Activated CD8-positive, alpha-beta T cell treated with anti-CD3 and anti-CD28 coated beads for 36 hours (primary cell): ENCODE measurements at regions not wholly inside any gene's neighbourhood (a gene's known extent, or its start where the extent isn't known, plus 50 kb on each side); places are given as distances from the start of the nearest gene placed in this dataset.
A peak's percentile ranks its signal among the peaks of the same experiment; 100 is the strongest.

Source experiments
- ATAC-seq: fragments of 200-7000 bp; cut with Tn5 transposase; one replicate; pipeline ENCODE4 v1.10.0; 2021; ENCODE audit warnings: mild to moderate bottlenecking, moderate library complexity
- CTCF ChIA-PET: fragments of 350-600 bp; sonication (Branson Sonifier 250); formaldehyde crosslinking; loops from one replicate; lab custom pipeline; 2021; ENCODE audit warnings: antibody characterized with exemption; lab: Charles Lee
- POLR2A ChIA-PET: fragments of 350-600 bp; sonication (Branson Sonifier 250); formaldehyde crosslinking; loops from one replicate; lab custom pipeline; 2021; ENCODE audit warnings: antibody characterized with exemption; lab: Charles Lee
- DNase-seq: peaks from one replicate; pipeline ENCODE4 v3.0.0-alpha.2; 2020
- H3K27ac Mint-ChIP-seq: one replicate; pipeline ENCODE4 v1.8.0; 2021; ENCODE audit warnings: mild to moderate bottlenecking, mixed read lengths
- H3K27me3 Mint-ChIP-seq: one replicate; pipeline ENCODE4 v1.8.0; 2021; ENCODE audit warnings: mixed read lengths
- H3K36me3 Mint-ChIP-seq: one replicate; pipeline ENCODE4 v1.8.0; 2021; ENCODE audit warnings: low read depth, mixed read lengths
- H3K4me1 Mint-ChIP-seq: one replicate; pipeline ENCODE4 v1.8.0; 2021; ENCODE audit warnings: low read depth, mixed read lengths
- H3K4me3 Mint-ChIP-seq: one replicate; pipeline ENCODE4 v1.8.0; 2021; ENCODE audit warnings: mild to moderate bottlenecking, moderate library complexity, mixed read lengths
- H3K9me3 Mint-ChIP-seq: one replicate; pipeline ENCODE4 v1.8.0; 2021; ENCODE audit warnings: mixed read lengths
- CTCF ChIP-seq: fragments of 200-600 bp; IDR thresholded peaks from one replicate; pipeline ENCODE4 v1.8.0; 2022; ENCODE audit warnings: antibody characterized with exemption, mild to moderate bottlenecking
- intact Hi-C: fragments of 100-400 bp; cut with micrococcal nuclease; formaldehyde crosslinking; loops from one replicate; pipeline ENCODE4 v1.10.0; 2022

- intact Hi-C loops: no loop called here
- Mint-ChIP-seq H3K4me3 (no peak overlapping the region), H3K36me3 (no peaks in the 10 kb centered on the region), H3K9me3 (peaks cover 8% of the 10 kb centered on the region), H3K27ac (no peak overlapping the region), H3K4me1 (no peaks in the 10 kb centered on the region), H3K27me3 (peaks cover 13% of the 10 kb centered on the region)
- ChIA-PET CTCF (interaction anchor here (1.7 kb wide), 1 partner anchor 12 kb away, joined by 3 read pairs; no protein-coding TSS in a partner anchor), POLR2A (no interaction called here)
- ATAC-seq (peak; percentile 66), DNase-seq (peak; percentile 26)
- no peak for TF ChIP-seq CTCF
Observed at GRCh38 chr9:99555792-99556191, 265.9 kb upstream of the NR4A3 start.

GRCh38 chr9:99556998-99557397, 264.7 kb upstream of the NR4A3 start:
- intact Hi-C loops: no loop called here
- ChIA-PET POLR2A (no interaction called here), CTCF (no interaction called here)
- Mint-ChIP-seq H3K9me3 (peaks cover 6% of the 10 kb centered on the region), H3K27me3 (peaks cover 11% of the 10 kb centered on the region), H3K4me3 (no peak overlapping the region), H3K36me3 (no peaks in the 10 kb centered on the region), H3K4me1 (no peaks in the 10 kb centered on the region), H3K27ac (no peak overlapping the region)
- no peak for TF ChIP-seq CTCF
- ATAC-seq (no peak), DNase-seq (no peak)

- DNase-seq (no peak), ATAC-seq (no peak)
- ChIA-PET CTCF (no interaction called here), POLR2A (no interaction called here)
- Mint-ChIP-seq H3K27me3 (peaks cover 5% of the 10 kb centered on the region), H3K4me1 (no peaks in the 10 kb centered on the region), H3K36me3 (no peaks in the 10 kb centered on the region), H3K9me3 (peaks cover 6% of the 10 kb centered on the region), H3K4me3 (no peak overlapping the region), H3K27ac (no peak overlapping the region)
- intact Hi-C loops: no loop called here
- TF ChIP-seq CTCF: no peak
Observed at GRCh38 chr9:99557816-99558215, 263.9 kb upstream of the NR4A3 start.

GRCh38 chr9:99559776-99560175, 261.9 kb upstream of the NR4A3 start:
- DNase-seq (no peak), ATAC-seq (no peak)
- peaks cover 9% of the 10 kb centered on the region for H3K27me3 Mint-ChIP-seq
- no peak overlapping the region for H3K27ac Mint-ChIP-seq
- peaks cover 6% of the 10 kb centered on the region for H3K9me3 Mint-ChIP-seq
- intact Hi-C loops: no loop called here
- no peaks in the 10 kb centered on the region for H3K36me3 Mint-ChIP-seq
- ChIA-PET CTCF (interaction anchor here (1.0 kb wide), 1 partner anchor 16 kb away, joined by 3 read pairs; no protein-coding TSS in a partner anchor), POLR2A (no interaction called here)
- no peaks in the 10 kb centered on the region for H3K4me1 Mint-ChIP-seq
- H3K4me3 Mint-ChIP-seq: no peak overlapping the region
- TF ChIP-seq CTCF: no peak

- CTCF ChIA-PET: no interaction called here
- H3K27me3 Mint-ChIP-seq: peaks cover 9% of the 10 kb centered on the region
Observed at GRCh38 chr9:99560561-99560960, 261.1 kb upstream of the NR4A3 start.

More at GRCh38 chr9:99560561-99560960, 261.1 kb upstream of the NR4A3 start:
- TF ChIP-seq CTCF: no peak
- POLR2A ChIA-PET: no interaction called here
- no peak for ATAC-seq
- no peak for DNase-seq
- Mint-ChIP-seq H3K36me3 (no peaks in the 10 kb centered on the region), H3K4me3 (no peak overlapping the region), H3K4me1 (no peaks in the 10 kb centered on the region), H3K27ac (no peak overlapping the region), H3K9me3 (peaks cover 6% of the 10 kb centered on the region)
- intact Hi-C loops: no loop called here
